Tibial nerve (tissue), 4 donors: ENCODE measurements at regions not wholly inside any gene's neighbourhood (a gene's known extent, or its start where the extent isn't known, plus 50 kb on each side); places are given as distances from the start of the nearest gene placed in this dataset.

Experiments
- CTCF ChIP-seq, 5 experiments: fragments of 200-600 bp in 3 of 5; fragments of 450-650 bp in 2 of 5; sonication (generic) in 3 of 5; IDR thresholded peaks; one replicate each; pipeline ENCODE4 v1.5.1; 2016 to 2019; ENCODE audit warnings: antibody characterized with exemption in 5 of 5, mild to moderate bottlenecking in 3 of 5, moderate library complexity in 2 of 5
- EP300 ChIP-seq, 2 donors: sonication (generic); formaldehyde crosslinking; IDR thresholded peaks; one replicate each; pipeline ENCODE4 v1.6.1; 2017; ENCODE audit warnings: antibody characterized with exemption in 2 of 2, mild to moderate bottlenecking in 1 of 2
- POLR2A ChIP-seq, 2 donors: fragments of 450-650 bp; IDR thresholded peaks; one replicate each; pipeline ENCODE4 v1.6.1; 2017; ENCODE audit warnings: antibody characterized with exemption in 2 of 2, mild to moderate bottlenecking in 2 of 2, moderate library complexity in 2 of 2

- TF ChIP-seq CTCF (IDR thresholded peaks at IDR 0.05): no peak
- no peak for TF ChIP-seq POLR2A (IDR thresholded peaks at IDR 0.05)
- TF ChIP-seq EP300 (IDR thresholded peaks at IDR 0.05): no peak
These were observed 344.3 kb upstream of the ARRDC3 start for GRCh38 chr5:91727463-91727862.
